AG04450 (cell line): ENCODE measurements at regions not wholly inside any gene's neighbourhood (a gene's known extent, or its start where the extent isn't known, plus 50 kb on each side); places are given as distances from the start of the nearest gene placed in this dataset.

ENCODE experiments used
- CTCF ChIA-PET: fragments of 300-600, 350-600 bp; formaldehyde crosslinking; extraction: SDS; loops from one replicate; lab custom pipeline; 2022; ENCODE audit warnings: antibody characterized with exemption, inconsistent platforms; lab: Charles Lee
- POLR2A ChIA-PET: fragments of 350-600 bp; formaldehyde crosslinking; extraction: SDS; loops from one replicate; lab custom pipeline; 2021; ENCODE audit warnings: antibody characterized with exemption, inconsistent platforms; lab: Yijun Ruan, JAX
- DNase-seq: peaks from one replicate; pipeline ENCODE4 v3.0.0-alpha.2; 2011; ENCODE audit warnings: low read depth, low spot score
- H3K27ac ChIP-seq: one replicate; pipeline ENCODE4 v1.5.1; 2012; ENCODE audit warnings: low read depth, low read length, control low read depth
- H3K27me3 ChIP-seq: one replicate; pipeline ENCODE4 v1.6.0; 2012; ENCODE audit warnings: low read length; ENCODE audit not compliant: control insufficient read depth, insufficient read depth
- H3K4me3 ChIP-seq: 2 replicates; pipeline ENCODE4 v1.5.1; 2011; ENCODE audit warnings: mild to moderate bottlenecking, low read depth, low read length, control low read depth
- H3K9me3 ChIP-seq: 2 replicates; pipeline ENCODE4 v1.5.1; 2012; ENCODE audit warnings: low read length; ENCODE audit not compliant: control insufficient read depth, insufficient read depth
- CTCF ChIP-seq: IDR thresholded peaks from 2 replicates; pipeline ENCODE4 v1.5.1; 2011; ENCODE audit warnings: low read depth, low read length, control low read depth, inconsistent platforms

- ChIA-PET CTCF (interaction anchor here (0.8 kb wide), 1 partner anchor 102 kb away, joined by 3 read pairs; no protein-coding TSS in a partner anchor), POLR2A (no interaction called here)
- no peak for DNase-seq
- Histone ChIP-seq H3K9me3 (no peaks in the 10 kb centered on the region), H3K4me3 (no peak overlapping the region), H3K27ac (no peak overlapping the region), H3K27me3 (no peaks in the 10 kb centered on the region)
- TF ChIP-seq CTCF, result no peak
Measured at GRCh38 chr1:78247079-78247478, 201.3 kb downstream of the GIPC2 start.

- Histone ChIP-seq H3K9me3 (no peaks in the 10 kb centered on the region), H3K4me3 (no peak overlapping the region), H3K27ac (no peak overlapping the region), H3K27me3 (no peaks in the 10 kb centered on the region)
- ChIA-PET CTCF (interaction anchor here (1.3 to 1.7 kb wide), 2 partner anchors 17 to 83 kb away, joined by 3 to 4 read pairs; no protein-coding TSS in a partner anchor), POLR2A (no interaction called here)
- TF ChIP-seq CTCF, result no peak
- DNase-seq, result no peak
Measured at GRCh38 chr1:78250201-78250600, 204.4 kb downstream of the GIPC2 start.

- no peak overlapping the region for H3K4me3 ChIP-seq
- no peaks in the 10 kb centered on the region for H3K27me3 ChIP-seq
- ChIA-PET POLR2A (interaction anchor here (0.6 to 0.9 kb wide), 2 partner anchors 25 to 250 kb away, joined by 3 to 4 read pairs; no protein-coding TSS in a partner anchor), CTCF (interaction anchor here (0.6 to 0.7 kb wide), 2 partner anchors 24 to 353 kb away, joined by 3 read pairs; no protein-coding TSS in a partner anchor)
- no peaks in the 10 kb centered on the region for H3K9me3 ChIP-seq
- no peak for TF ChIP-seq CTCF
- no peak overlapping the region for H3K27ac ChIP-seq
- no peak for DNase-seq
Measured at GRCh38 chr1:78254517-78254916, 208.8 kb downstream of the GIPC2 start.

GRCh38 chr1:78255383-78255782 is 209.6 kb downstream of the GIPC2 start:
- POLR2A ChIA-PET, result no interaction called here
- H3K9me3 ChIP-seq, result no peaks in the 10 kb centered on the region
- DNase-seq, result no peak
- H3K4me3 ChIP-seq, result no peak overlapping the region
- TF ChIP-seq CTCF, result no peak
- CTCF ChIA-PET, result interaction anchor here (0.7 kb wide), 1 partner anchor 24 kb away, joined by 3 read pairs; no protein-coding TSS in a partner anchor
- no peaks in the 10 kb centered on the region for H3K27me3 ChIP-seq
- no peak overlapping the region for H3K27ac ChIP-seq

- no peak for TF ChIP-seq CTCF
- H3K9me3 ChIP-seq, result no peaks in the 10 kb centered on the region
- POLR2A ChIA-PET, result no interaction called here
- no peak overlapping the region for H3K4me3 ChIP-seq
- no peak for DNase-seq
- no peaks in the 10 kb centered on the region for H3K27me3 ChIP-seq
- CTCF ChIA-PET, result no interaction called here
- no peak overlapping the region for H3K27ac ChIP-seq
Measured at GRCh38 chr1:78255846-78256245, 210.1 kb downstream of the GIPC2 start.
